ENCODE measurements at regions not wholly inside any gene's neighbourhood (a gene's known extent, or its start where the extent isn't known, plus 50 kb on each side); places are given as distances from the start of the nearest gene placed in this dataset.

- no peak for DNase-seq (ENCODE audit: low spot score)
These were observed 50.3 kb upstream of the SORBS2 start for GRCh38 chr4:185862340-185862739.

- DNase-seq (ENCODE audit: low spot score), result no peak
These were observed 52.0 kb upstream of the SORBS2 start for GRCh38 chr4:185863946-185864345.

- peak; percentile 46 for DNase-seq (ENCODE audit: low spot score)
These were observed 53.9 kb upstream of the SORBS2 start for GRCh38 chr4:185865901-185866328.

- no peak for DNase-seq (ENCODE audit: low spot score)
These were observed 55.8 kb upstream of the SORBS2 start for GRCh38 chr4:185867770-185868169.

GRCh38 chr4:185868983-185869382 is 57.0 kb upstream of the SORBS2 start:
- no peak for DNase-seq (ENCODE audit: low spot score)

GRCh38 chr4:185869427-185869826 is 57.4 kb upstream of the SORBS2 start:
- no peak for DNase-seq (ENCODE audit: low spot score)

- no peak for DNase-seq (ENCODE audit: low spot score)
These were observed 58.4 kb upstream of the SORBS2 start for GRCh38 chr4:185870366-185870765.

GRCh38 chr4:185872747-185873380 is 60.9 kb upstream of the SORBS2 start:
- no peak for DNase-seq (ENCODE audit: low spot score)

- DNase-seq (ENCODE audit: low spot score), result no peak
These were observed 62.7 kb upstream of the SORBS2 start for GRCh38 chr4:185874516-185875230.

GRCh38 chr4:185875316-185875907 is 63.4 kb upstream of the SORBS2 start:
- DNase-seq (ENCODE audit: low spot score), result no peak

- DNase-seq (ENCODE audit: low spot score), result no peak
These were observed 66.6 kb upstream of the SORBS2 start for GRCh38 chr4:185878633-185879032.

GRCh38 chr4:185879666-185880312 is 67.8 kb upstream of the SORBS2 start:
- no peak for DNase-seq (ENCODE audit: low spot score)

GRCh38 chr4:185880571-185880970 is 68.6 kb upstream of the SORBS2 start:
- DNase-seq (ENCODE audit: low spot score), result no peak

GRCh38 chr4:185881430-185881829 is 69.4 kb upstream of the SORBS2 start:
- no peak for DNase-seq (ENCODE audit: low spot score)

- DNase-seq (ENCODE audit: low spot score), result no peak
These were observed 71.6 kb upstream of the SORBS2 start for GRCh38 chr4:185883591-185883990.

GRCh38 chr4:185885075-185885474 is 73.1 kb upstream of the SORBS2 start:
- DNase-seq (ENCODE audit: low spot score), result no peak

- no peak for DNase-seq (ENCODE audit: low spot score)
These were observed 73.6 kb upstream of the SORBS2 start for GRCh38 chr4:185885604-185886003.

- no peak for DNase-seq (ENCODE audit: low spot score)
These were observed 75.0 kb upstream of the SORBS2 start for GRCh38 chr4:185886832-185887524.

GRCh38 chr4:185888676-185889075 is 76.7 kb upstream of the SORBS2 start:
- DNase-seq (ENCODE audit: low spot score), result no peak

GRCh38 chr4:185889585-185889984 is 77.6 kb upstream of the SORBS2 start:
- no peak for DNase-seq (ENCODE audit: low spot score)

GRCh38 chr4:185890196-185890595 is 78.2 kb upstream of the SORBS2 start:
- DNase-seq (ENCODE audit: low spot score), result no peak

GRCh38 chr4:185892165-185892564 is 80.2 kb upstream of the SORBS2 start:
- no peak for DNase-seq (ENCODE audit: low spot score)

Data from ureter (tissue), 1 donor.